K562 (cell line): ENCODE measurements at regions not wholly inside any gene's neighbourhood (a gene's known extent, or its start where the extent isn't known, plus 50 kb on each side); places are given as distances from the start of the nearest gene placed in this dataset.

Experiments used
- ATAC-seq: fragments of 200-7000 bp; cut with Tn5 transposase; 3 replicates; pipeline ENCODE4 v1.9.1; 2020; ENCODE audit warnings: moderate library complexity
- BruUV-seq: library from RNA; stranded (reverse); fragments of 400-500 nt; replicated peaks from 2 replicates; lab custom pipeline; 2021; lab: Mats Ljungman, UMichigan
- CTCF ChIA-PET: fragments of 300-600 bp; formaldehyde crosslinking; extraction: SDS; loops from one replicate; lab custom pipeline; 2021; ENCODE audit warnings: low intra/inter-chr PET ratio; lab: Yijun Ruan, JAX
- POLR2A ChIA-PET: fragments of 300-600, 350-650 bp; sonication (Branson Sonifier 250); formaldehyde crosslinking; extraction: SDS; loops from one replicate; lab custom pipeline; 2021; ENCODE audit warnings: antibody characterized with exemption, inconsistent platforms; lab: Yijun Ruan, JAX
- DNase-seq, 4 experiments: peaks; one replicate each; pipeline versions ENCODE4 v3.0.0 to v3.0.0-alpha.2; 2011 to 2018; ENCODE audit warnings: low spot score in 3 of 4, mixed read lengths in 3 of 4; ENCODE audit errors: extremely low read depth in 1 of 4
- FAIRE-seq: peaks from 2 replicates; lab custom pipeline; 2011; peaks lifted over from hg19 to GRCh38; lab: Jason Lieb, UNC
- H2AFZ ChIP-seq: 2 replicates; pipeline ENCODE4 v1.6.0; 2011; ENCODE audit warnings: low read depth, low read length, control low read depth, inconsistent platforms
- H3K27ac ChIP-seq: fragments of 200-600 bp; 3 replicates; pipeline ENCODE4 v1.8.0; 2011; ENCODE audit warnings: low read depth, mild to moderate bottlenecking, control low read depth, inconsistent platforms, low read length, moderate library complexity, mixed read lengths; ENCODE audit errors: extremely low read depth
- H3K27me3 ChIP-seq, 2 experiments: fragments of 300-600 bp in 1 of 2; 2 replicates in 1 of 2; 3 replicates in 1 of 2; pipeline versions ENCODE4 v1.6.0 to v1.8.0; 2011; ENCODE audit warnings: inconsistent platforms in 2 of 2, low read length in 2 of 2, mild to moderate bottlenecking in 1 of 2, mixed read lengths in 1 of 2, moderate library complexity in 1 of 2; ENCODE audit not compliant: control insufficient read depth in 2 of 2, insufficient read depth in 2 of 2
- H3K36me3 ChIP-seq: fragments of 300-600 bp; 3 replicates; pipeline ENCODE4 v1.8.0; 2011; ENCODE audit warnings: mild to moderate bottlenecking, low read length, inconsistent platforms; ENCODE audit not compliant: control insufficient read depth, insufficient read depth
- H3K4me1 ChIP-seq, 2 experiments: fragments of 200-600 bp in 1 of 2; replicated peaks in 1 of 2; 2 replicates in 1 of 2; 3 replicates in 1 of 2; pipeline versions ENCODE4 v1.5.1 to v1.8.0; 2011; ENCODE audit warnings: inconsistent platforms in 2 of 2, low read length in 2 of 2, mild to moderate bottlenecking in 1 of 2, mixed read lengths in 1 of 2, moderate library complexity in 1 of 2; ENCODE audit not compliant: control insufficient read depth in 2 of 2, insufficient read depth in 2 of 2
- H3K4me2 ChIP-seq: 2 replicates; pipeline ENCODE4 v1.6.1; 2011; ENCODE audit warnings: low read length, control low read depth, inconsistent platforms, mixed read lengths; ENCODE audit not compliant: insufficient read depth
- H3K4me3 ChIP-seq: fragments of 200-600 bp; sonication (generic), shearing (Covaris generic); 2 replicates; pipeline ENCODE4 v1.5.1; 2016; ENCODE audit warnings: control low read depth, inconsistent platforms
- H3K79me2 ChIP-seq: fragments of 200-600 bp; 3 replicates; pipeline ENCODE4 v1.8.0; 2011; ENCODE audit warnings: low read length, inconsistent platforms; ENCODE audit not compliant: control insufficient read depth, insufficient read depth
- H3K9ac ChIP-seq, 2 experiments: 2 replicates each; pipeline versions ENCODE4 v1.6.0 to v1.6.1; 2011; ENCODE audit warnings: low read depth in 2 of 2, low read length in 2 of 2, control low read depth in 1 of 2, inconsistent platforms in 1 of 2, mild to moderate bottlenecking in 1 of 2, mixed read lengths in 1 of 2; ENCODE audit not compliant: insufficient read depth in 1 of 2
- H3K9me1 ChIP-seq: one replicate; pipeline ENCODE4 v1.6.0; 2011; ENCODE audit warnings: inconsistent platforms, mild to moderate bottlenecking, low read length, moderate library complexity; ENCODE audit not compliant: control insufficient read depth, insufficient read depth
- H3K9me3 ChIP-seq: replicated peaks from 2 replicates; pipeline ENCODE4 v1.5.1; 2011; ENCODE audit warnings: low read depth, low read length, inconsistent platforms; ENCODE audit not compliant: control insufficient read depth, insufficient read depth
- H4K20me1 ChIP-seq: replicated peaks from 2 replicates; pipeline ENCODE4 v1.6.1; 2011; ENCODE audit warnings: low read length, inconsistent platforms, mixed read lengths; ENCODE audit not compliant: control insufficient read depth, insufficient read depth
- BACH1 ChIP-seq: fragments of 200-800 bp; sonication (Bioruptor generic); IDR thresholded peaks from 2 replicates; pipeline ENCODE4 v1.6.1; 2016; ENCODE audit warnings: missing genetic modification characterization, missing compliant biosample characterization
- CEBPB ChIP-seq: fragments of 450-650 bp; IDR thresholded peaks from 2 replicates; pipeline ENCODE4 v1.6.1; 2016; ENCODE audit warnings: missing genetic modification characterization, missing compliant biosample characterization
- DPF2 ChIP-seq: fragments of 450-650 bp; IDR thresholded peaks from 2 replicates; pipeline ENCODE4 v1.6.1; 2016
- FOXJ3 ChIP-seq: sonication (generic); formaldehyde crosslinking; IDR thresholded peaks from 2 replicates; pipeline ENCODE4 v1.4.0; 2020; ENCODE audit warnings: mild to moderate bottlenecking, missing genetic modification reagents
- GTF2A2 ChIP-seq: IDR thresholded peaks from 2 replicates; pipeline ENCODE4 v1.6.1; 2016; ENCODE audit warnings: mild to moderate bottlenecking, missing genetic modification characterization, missing compliant biosample characterization
- NFIC ChIP-seq: fragments of 450-650 bp; IDR thresholded peaks from 2 replicates; pipeline ENCODE4 v1.6.1; 2017; ENCODE audit warnings: mild to moderate bottlenecking, inconsistent platforms
- NFIX ChIP-seq: fragments of 250-450 bp; sonication (Bioruptor Pico); IDR thresholded peaks from 2 replicates; pipeline ENCODE4 v1.4.0; 2020; ENCODE audit warnings: low read depth, mild to moderate bottlenecking, moderate library complexity
- PHB ChIP-seq: fragments of 250-450 bp; sonication (Bioruptor Pico); IDR thresholded peaks from 2 replicates; pipeline ENCODE4 v1.5.0; 2021
- PURB ChIP-seq: sonication (generic); formaldehyde crosslinking; IDR thresholded peaks from 2 replicates; pipeline ENCODE4 v1.9.0; 2021; ENCODE audit warnings: low read depth, mild to moderate bottlenecking, missing genetic modification reagents
- TAL1 ChIP-seq: fragments of 450-650 bp; IDR thresholded peaks from 2 replicates; pipeline ENCODE4 v1.6.1; 2016; ENCODE audit warnings: mild to moderate bottlenecking
- TBP ChIP-seq: optimal IDR thresholded peaks from 2 replicates; pipeline ENCODE3; 2011; ENCODE audit warnings: low read depth, low read length, improper control_type of control experiment
- YY1 ChIP-seq, 3 experiments: IDR thresholded peaks; 2 replicates each; pipeline ENCODE4 v1.6.1; 2011; ENCODE audit warnings: low read length in 2 of 3, mild to moderate bottlenecking in 2 of 3, moderate library complexity in 2 of 3, borderline replicate concordance in 1 of 3, control low read depth in 1 of 3, low read depth in 1 of 3; ENCODE audit not compliant: insufficient read depth in 3 of 3, insufficient replicate concordance in 2 of 3, control insufficient read depth in 1 of 3, insufficient read length in 1 of 3; ENCODE audit errors: extremely low read depth in 1 of 3
- ZNF253 ChIP-seq: fragments of 250-450 bp; sonication (Bioruptor Pico); conservative IDR thresholded peaks from 2 replicates; pipeline ENCODE4 v1.6.1; 2021; ENCODE audit warnings: mild to moderate bottlenecking
- ZNF77 ChIP-seq: fragments of 250-450 bp; sonication (Bioruptor Pico); IDR thresholded peaks from 2 replicates; pipeline ENCODE4 v1.5.0; 2020
- WGBS: fragments of 100-300 bp; shearing (Covaris generic); methylation state at CpG from one replicate; pipeline ENCODE4 v1.1.6; 2016; ENCODE audit warnings: low coverage, mixed read lengths; ENCODE audit not compliant: insufficient coverage; ENCODE audit errors: missing lambda C conversion rate; 5-methylcytosine and 5-hydroxymethylcytosine counted together
- in situ Hi-C: fragments of 300-500 bp; cut with MboI; formaldehyde crosslinking; loops from 4 replicates; pipeline ENCODE4 v1.15.0; 2018; ENCODE audit warnings: inconsistent platforms, mixed read lengths
- intact Hi-C: fragments of 100-400 bp; cut with micrococcal nuclease; formaldehyde crosslinking; loops from 2 replicates; pipeline ENCODE4 v1.14.2; 2022
- TF ChIP-seq, protein P1 (sequence below), 2 experiments: fragments of 450-650 bp in 1 of 2; sonication (generic) in 1 of 2; formaldehyde crosslinking in 1 of 2; IDR thresholded peaks; 2 replicates each; pipeline versions ENCODE4 v1.7.1 to v1.9.0; 2016 to 2022; ENCODE audit warnings: inconsistent platforms in 1 of 2, mild to moderate bottlenecking in 1 of 2, missing genetic modification reagents in 1 of 2

DNA sequence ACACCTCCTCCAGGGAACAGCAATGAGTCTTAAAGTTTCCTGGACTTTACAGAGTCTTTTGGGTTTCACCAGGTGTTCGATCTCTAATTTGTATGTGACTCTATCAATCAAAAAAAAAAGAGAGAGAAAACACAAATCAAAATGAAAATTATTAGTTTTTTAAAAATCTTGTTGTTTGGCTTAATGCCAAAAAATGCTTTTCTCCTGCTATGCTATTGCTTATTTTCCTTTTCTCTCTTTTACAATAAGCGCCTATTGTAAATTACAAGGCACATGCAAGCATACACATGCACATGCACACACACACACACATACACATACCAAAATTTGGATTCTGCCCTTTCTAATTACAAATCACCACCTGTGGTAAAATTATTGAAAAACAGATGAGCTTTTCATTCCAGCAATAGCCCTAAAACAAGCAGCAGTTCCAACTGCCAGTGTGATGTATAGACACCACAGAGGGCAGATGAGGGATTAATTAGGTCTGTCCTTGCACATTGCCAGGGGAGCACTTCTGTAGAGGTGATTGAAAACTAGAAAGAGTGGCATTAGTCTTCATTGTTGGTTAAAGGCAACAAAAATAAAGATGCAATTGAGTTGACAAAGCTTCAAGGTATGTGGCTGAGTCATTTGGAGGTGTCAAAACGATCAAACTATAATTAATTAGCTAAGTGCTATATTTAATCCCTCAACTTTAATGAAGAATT is 631.7 kb downstream of the TFAP2B start:
- Histone ChIP-seq H3K36me3 (no peaks in the 10 kb centered on the region), H3K4me1 (no peaks in the 10 kb centered on the region), H3K27ac (no peak overlapping the region), H3K9ac (no peak overlapping the region), H3K4me3 (no peak overlapping the region), H3K79me2 (no peaks in the 10 kb centered on the region), H3K27me3 (peaks cover 0 to 2% of the 10 kb centered on the region in 2 experiments; a peak in 2 of 5 replicates), H4K20me1 (no peaks in the 10 kb centered on the region), H3K4me2 (no peak overlapping the region), H3K9me3 (no peaks in the 10 kb centered on the region), H3K9me1 (no peaks in the 10 kb centered on the region), H2AFZ (no peak overlapping the region)
- WGBS: 0% methylated on average over 3 of the region's 3 CpGs
- intact Hi-C loops: no loop called here
- no TSS peak for BruUV-seq
- in situ Hi-C loops: no loop called here
- FAIRE-seq (no peak), ATAC-seq (no peak), DNase-seq (no peak)
- ChIA-PET POLR2A (interaction anchor here (0.6 kb wide), 1 partner anchor 135 kb away, joined by 3 read pairs; no protein-coding TSS in a partner anchor), CTCF (no interaction called here)
- TF ChIP-seq YY1 (IDR thresholded peaks at IDR 0.05; ENCODE audit: borderline replicate concordance in 1 of 3, control insufficient read depth in 1 of 3, extremely low read depth in 1 of 3, insufficient read depth in 3 of 3, insufficient read length in 1 of 3, insufficient replicate concordance in 2 of 3, low read depth in 1 of 3, low read length in 2 of 3): no peak
- TF ChIP-seq FOXJ3: no peak
- TF ChIP-seq PHB (CRISPR knock-in tag): no peak
- no peak for TF ChIP-seq PURB (CRISPR knock-in tag)
- no peak for TF ChIP-seq TBP
- TF ChIP-seq ZNF77 (CRISPR knock-in tag): no peak
- peak; percentile 78 for TF ChIP-seq NFIC
- TF ChIP-seq ZNF253 (CRISPR knock-in tag): no peak
- no peak for TF ChIP-seq BACH1
- peak; percentile 53 for TF ChIP-seq NFIX (CRISPR knock-in tag)
- TF ChIP-seq DPF2: no peak
- TF ChIP-seq, protein P1, sequence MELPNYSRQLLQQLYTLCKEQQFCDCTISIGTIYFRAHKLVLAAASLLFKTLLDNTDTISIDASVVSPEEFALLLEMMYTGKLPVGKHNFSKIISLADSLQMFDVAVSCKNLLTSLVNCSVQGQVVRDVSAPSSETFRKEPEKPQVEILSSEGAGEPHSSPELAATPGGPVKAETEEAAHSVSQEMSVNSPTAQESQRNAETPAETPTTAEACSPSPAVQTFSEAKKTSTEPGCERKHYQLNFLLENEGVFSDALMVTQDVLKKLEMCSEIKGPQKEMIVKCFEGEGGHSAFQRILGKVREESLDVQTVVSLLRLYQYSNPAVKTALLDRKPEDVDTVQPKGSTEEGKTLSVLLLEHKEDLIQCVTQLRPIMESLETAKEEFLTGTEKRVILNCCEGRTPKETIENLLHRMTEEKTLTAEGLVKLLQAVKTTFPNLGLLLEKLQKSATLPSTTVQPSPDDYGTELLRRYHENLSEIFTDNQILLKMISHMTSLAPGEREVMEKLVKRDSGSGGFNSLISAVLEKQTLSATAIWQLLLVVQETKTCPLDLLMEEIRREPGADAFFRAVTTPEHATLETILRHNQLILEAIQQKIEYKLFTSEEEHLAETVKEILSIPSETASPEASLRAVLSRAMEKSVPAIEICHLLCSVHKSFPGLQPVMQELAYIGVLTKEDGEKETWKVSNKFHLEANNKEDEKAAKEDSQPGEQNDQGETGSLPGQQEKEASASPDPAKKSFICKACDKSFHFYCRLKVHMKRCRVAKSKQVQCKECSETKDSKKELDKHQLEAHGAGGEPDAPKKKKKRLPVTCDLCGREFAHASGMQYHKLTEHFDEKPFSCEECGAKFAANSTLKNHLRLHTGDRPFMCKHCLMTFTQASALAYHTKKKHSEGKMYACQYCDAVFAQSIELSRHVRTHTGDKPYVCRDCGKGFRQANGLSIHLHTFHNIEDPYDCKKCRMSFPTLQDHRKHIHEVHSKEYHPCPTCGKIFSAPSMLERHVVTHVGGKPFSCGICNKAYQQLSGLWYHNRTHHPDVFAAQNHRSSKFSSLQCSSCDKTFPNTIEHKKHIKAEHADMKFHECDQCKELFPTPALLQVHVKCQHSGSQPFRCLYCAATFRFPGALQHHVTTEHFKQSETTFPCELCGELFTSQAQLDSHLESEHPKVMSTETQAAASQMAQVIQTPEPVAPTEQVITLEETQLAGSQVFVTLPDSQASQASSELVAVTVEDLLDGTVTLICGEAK (IDR thresholded peaks at IDR 0.05): no peak
- TF ChIP-seq, protein P1 (CRISPR knock-in tag; IDR thresholded peaks at IDR 0.05): no peak
- no peak for TF ChIP-seq TAL1
- no peak for TF ChIP-seq GTF2A2 (tag)
- no peak for TF ChIP-seq CEBPB (tag)
